ENCODE measurements at regions not wholly inside any gene's neighbourhood (a gene's known extent, or its start where the extent isn't known, plus 50 kb on each side); places are given as distances from the start of the nearest gene placed in this dataset.

DNA sequence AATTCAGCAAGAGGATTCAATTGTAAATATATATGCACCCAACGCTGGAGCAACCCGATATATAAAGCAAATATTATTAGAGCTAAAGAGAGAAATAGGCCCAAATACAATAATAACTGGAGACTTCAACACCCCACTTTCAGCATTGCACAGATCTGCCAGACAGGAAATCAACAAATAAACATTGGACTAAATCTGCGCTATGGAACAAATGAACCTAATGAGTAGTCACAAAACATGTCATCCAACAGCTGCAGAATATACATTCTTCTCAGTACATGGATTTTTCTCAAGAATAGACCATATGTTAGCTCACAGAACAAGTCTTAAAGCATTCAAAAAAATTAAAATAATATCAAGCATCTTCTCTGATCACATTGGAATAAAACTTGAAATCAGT lies 86.1 kb upstream of the SLC1A1 start:
- TF ChIP-seq POLR2A (IDR thresholded peaks at IDR 0.05; ENCODE audit: low read length) = no peak
- no peak for TF ChIP-seq GATA1 (IDR thresholded peaks at IDR 0.05; ENCODE audit: low read depth, low read length)

Measured in erythroblast (primary cell).